H54 (cell line): ENCODE measurements at regions not wholly inside any gene's neighbourhood (a gene's known extent, or its start where the extent isn't known, plus 50 kb on each side); places are given as distances from the start of the nearest gene placed in this dataset.
"Not testable (repeated sequence)": the region's sequence is repeated elsewhere in the genome, so short reads cannot be mapped to it uniquely, and the experiment has no call there.

ENCODE experiments used
- DNase-seq: peaks from one replicate; pipeline ENCODE4 v3.0.0; 2011; ENCODE audit warnings: low spot score, mixed read lengths; ENCODE audit not compliant: insufficient read length
- FAIRE-seq: peaks from 3 replicates; lab custom pipeline; 2011; peaks lifted over from hg19 to GRCh38; lab: Jason Lieb, UNC
- POLR2A ChIP-seq: IDR thresholded peaks from 2 replicates; pipeline ENCODE4 v1.6.1; 2011; ENCODE audit warnings: low read depth, mild to moderate bottlenecking, low read length

DNA sequence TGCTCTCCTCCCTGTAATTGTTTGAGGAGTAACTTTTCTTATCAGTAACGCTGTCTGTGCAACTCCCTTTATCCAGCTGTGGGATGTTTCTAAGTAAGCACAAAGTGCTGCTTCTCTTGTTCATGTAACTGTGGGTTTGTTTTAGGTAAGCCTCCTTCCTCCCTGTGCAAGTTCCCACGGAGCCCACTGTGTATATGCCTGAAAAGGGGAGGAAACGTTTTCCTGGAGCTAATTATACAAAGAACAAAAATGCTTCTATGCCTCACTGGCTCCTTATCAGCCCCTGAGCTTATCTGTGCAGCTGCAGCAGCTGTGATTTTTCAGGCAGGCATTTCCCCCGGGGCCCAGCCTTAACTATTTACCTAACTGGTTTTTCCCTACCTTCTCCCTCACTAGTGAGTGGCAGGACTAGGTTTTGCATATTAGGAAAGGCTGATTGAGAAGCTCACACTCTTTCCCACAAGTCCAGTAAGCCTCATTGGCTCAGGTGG is 593.4 kb upstream of the GHITM start:
- TF ChIP-seq POLR2A: no peak
- DNase-seq (no peak), FAIRE-seq (no peak)

DNA sequence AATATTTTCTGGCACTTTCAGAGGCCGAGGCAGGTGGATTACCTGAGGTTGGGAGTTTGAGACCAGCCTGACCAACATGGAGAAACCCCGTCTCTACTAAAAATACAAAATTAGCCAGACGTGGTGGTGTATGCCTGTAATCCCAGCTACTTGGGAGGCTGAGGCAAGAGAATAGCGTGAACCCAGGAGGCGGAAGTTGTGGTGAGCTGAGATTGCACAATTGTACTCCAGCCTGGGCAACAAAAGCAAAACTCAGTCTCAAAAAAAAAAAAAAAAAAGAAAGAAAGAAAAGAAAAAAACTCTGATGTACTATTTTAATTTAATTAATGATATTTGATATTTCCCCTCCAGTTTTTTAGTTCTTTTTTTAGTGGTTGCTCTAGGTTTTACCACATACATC is 588.1 kb upstream of the GHITM start:
- DNase-seq, FAIRE-seq: not testable (repeated sequence)

DNA sequence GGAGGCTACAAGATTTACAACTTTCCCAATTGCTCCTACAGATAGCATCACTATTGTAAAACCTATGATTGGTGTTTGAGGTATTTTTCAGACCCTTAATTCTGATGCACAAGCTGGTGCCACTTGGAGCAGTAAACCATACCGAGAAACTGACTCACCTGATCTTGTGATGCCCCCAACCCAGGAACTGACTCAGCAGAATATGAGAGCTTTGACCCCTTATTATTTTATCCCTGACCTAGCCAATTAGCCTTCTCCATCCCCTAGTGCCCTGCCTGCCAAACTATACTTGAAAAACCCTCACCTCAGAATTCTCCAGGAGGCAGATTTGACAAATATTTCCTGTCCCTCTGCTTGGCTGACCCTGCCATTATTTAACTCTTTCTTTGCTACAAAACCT is 585.9 kb upstream of the GHITM start:
- no peak for TF ChIP-seq POLR2A
- DNase-seq (no peak), FAIRE-seq (no peak)

DNA sequence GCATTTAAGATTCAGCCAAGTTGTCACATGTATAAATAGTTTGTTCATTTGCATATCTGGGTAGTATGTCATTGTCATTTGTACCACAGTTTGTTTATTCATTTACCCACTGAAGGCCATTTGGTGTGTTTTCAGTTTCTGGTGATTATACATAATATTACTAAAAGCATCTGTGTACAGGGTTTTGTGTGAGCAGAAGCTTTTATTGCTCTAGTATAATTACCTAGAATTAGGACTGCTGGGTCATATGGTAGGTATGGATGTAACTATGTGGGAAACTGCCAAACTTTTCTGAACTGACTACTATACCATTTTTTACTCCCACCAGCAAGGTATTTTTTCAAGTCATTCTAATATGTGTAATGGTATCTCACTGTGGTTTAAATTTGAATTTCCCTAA is 584.0 kb upstream of the GHITM start:
- FAIRE-seq (no peak), DNase-seq (no peak)
- TF ChIP-seq POLR2A: no peak

DNA sequence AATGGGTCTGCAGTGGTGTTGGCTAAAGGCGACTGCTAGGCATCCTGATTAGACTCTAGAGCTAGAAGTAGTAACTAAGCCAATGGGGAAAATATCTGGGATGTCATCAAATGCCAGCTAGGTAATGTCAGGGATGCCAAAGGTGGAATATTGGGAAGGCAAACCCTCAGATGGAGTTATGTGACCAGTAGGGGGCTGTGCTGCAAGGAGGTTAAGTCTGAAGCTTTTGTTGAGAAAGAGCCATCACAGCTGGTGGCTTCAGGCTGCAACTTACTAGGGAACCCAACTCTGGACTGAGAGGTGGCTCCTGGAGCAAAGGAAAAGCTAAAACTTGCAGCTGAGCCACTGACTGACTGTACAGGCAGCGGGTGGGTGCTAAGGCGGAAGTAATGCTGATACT is 576.9 kb upstream of the GHITM start:
- no peak for TF ChIP-seq POLR2A

DNA sequence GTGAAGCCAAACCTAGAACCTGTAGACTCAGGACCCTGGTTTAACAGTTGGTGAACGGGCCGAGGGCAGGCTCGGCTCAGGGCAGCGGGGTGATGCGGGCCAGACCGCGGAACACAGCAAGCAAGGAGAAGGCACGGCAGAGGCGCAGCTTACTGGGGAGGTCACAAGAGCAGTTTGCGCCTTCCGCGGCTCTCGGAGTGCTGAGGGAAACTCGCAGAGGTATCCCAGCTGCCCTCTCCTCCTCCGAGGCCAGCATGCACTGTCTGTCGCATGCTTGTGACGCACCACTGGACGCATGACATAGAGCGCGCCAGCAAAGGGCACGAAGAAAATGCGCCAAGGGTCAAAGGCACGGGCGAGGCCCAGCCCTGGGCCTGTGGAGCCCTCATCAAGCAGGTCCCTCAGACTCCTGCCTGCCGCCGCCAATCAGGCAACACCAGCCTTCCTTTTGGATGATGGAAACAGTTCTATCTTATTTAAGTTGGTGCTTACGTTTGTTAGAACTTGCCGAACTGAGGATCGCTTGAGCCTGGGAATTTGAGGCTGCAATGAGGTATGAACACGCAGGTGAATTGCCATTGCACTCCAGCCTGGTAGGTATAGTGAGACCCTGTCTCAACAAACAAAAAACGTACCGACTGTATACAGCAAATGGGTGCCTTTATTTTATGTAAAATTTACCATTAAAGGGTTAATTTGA is 574.3 kb upstream of the GHITM start:
- DNase-seq: no peak
- TF ChIP-seq POLR2A: no peak
- FAIRE-seq: no peak

More for the DNA sequence above, 576.9 kb upstream of the GHITM start:
- DNase-seq (no peak), FAIRE-seq (no peak)

DNA sequence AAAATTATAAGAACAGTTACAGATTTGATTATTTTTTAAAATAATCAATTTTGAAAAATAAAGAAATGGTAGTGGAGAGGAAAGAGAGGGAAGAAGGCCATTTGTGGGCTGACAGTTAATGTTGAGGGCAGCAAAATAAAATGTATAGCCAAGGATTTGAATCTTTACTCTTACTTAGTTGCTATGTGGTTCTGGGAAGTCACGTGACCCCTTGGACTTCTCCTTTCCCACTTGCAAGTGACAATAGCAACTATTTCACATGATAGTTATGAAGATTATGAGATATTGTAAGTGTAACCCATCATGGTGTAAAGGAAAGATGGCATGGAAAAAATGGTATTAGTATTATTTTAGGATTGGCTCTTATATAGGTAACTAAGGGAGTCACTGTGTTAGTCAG is 567.3 kb upstream of the GHITM start:
- FAIRE-seq (no peak), DNase-seq (no peak)
- TF ChIP-seq POLR2A: no peak

DNA sequence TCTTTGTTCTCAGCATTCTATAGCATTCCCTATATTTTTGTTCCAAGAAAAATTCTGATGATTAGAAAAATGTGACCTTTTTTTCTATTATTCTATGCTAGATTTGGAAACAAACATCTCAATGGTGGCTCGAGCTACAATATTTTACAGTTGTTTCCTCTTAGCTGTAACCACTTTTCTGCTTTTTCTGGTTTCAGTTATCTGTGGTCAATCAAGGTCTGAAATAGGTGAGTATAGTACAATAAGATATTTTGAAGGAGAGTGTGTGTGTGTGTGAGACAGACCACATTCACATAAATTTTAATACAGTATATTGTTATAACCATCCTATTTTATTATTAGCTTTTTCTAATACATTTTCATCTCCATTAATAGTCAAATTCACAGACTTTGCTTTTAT is 564.5 kb upstream of the GHITM start:
- DNase-seq (no peak), FAIRE-seq (no peak)
- TF ChIP-seq POLR2A: no peak

DNA sequence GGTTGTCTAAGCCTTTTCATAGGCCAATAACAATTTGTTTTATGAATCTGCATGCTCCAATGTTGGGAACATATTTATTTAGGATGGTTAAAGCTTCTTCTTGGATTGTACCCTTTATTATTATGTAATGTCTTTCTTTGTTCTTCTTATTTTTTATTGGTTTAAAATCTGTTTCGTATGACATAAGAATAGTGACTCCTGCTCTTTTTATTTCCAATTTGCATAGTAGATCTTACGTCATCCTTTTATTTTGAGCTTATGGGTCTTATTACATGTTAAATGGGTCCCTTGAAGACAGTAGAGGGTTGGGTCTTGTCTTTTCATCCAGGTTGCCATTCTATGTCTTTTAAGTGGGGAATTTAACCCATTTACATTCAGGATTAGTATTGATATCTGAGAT is 561.9 kb upstream of the GHITM start:
- DNase-seq (no peak), FAIRE-seq (no peak)
- TF ChIP-seq POLR2A: no peak

DNA sequence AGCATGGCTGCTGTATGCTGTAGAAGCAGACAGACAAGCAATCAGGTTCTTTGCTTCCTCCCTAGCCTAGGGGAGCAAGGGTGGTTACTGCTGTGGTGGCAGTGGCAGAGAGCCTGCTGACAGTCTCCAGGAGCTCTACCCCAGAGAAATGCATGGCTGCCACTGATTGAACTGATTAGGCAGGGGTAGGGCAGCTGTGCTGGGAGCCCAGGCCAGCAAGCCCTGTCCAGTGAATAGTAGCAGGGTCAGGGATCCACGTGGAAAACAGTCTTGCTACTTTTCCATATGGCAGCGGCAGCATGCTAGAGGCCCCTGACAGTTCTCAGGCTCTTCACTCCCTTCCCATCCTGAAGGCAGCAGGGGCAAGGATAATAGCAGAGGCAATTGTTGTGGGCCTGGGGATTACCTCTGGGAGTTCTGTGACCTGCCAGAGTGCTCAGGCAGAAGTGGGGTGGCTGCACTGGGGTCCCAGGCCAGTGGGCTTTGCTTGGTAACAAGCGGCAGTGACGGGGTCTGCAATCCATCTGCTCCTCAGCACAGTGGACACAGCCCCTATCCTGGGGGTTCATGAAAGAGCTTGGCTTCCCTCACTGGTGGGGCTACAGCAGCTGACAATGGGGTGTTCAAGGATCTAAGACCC is 558.8 kb upstream of the GHITM start:
- TF ChIP-seq POLR2A: no peak
- no peak for FAIRE-seq
- no peak for DNase-seq

DNA sequence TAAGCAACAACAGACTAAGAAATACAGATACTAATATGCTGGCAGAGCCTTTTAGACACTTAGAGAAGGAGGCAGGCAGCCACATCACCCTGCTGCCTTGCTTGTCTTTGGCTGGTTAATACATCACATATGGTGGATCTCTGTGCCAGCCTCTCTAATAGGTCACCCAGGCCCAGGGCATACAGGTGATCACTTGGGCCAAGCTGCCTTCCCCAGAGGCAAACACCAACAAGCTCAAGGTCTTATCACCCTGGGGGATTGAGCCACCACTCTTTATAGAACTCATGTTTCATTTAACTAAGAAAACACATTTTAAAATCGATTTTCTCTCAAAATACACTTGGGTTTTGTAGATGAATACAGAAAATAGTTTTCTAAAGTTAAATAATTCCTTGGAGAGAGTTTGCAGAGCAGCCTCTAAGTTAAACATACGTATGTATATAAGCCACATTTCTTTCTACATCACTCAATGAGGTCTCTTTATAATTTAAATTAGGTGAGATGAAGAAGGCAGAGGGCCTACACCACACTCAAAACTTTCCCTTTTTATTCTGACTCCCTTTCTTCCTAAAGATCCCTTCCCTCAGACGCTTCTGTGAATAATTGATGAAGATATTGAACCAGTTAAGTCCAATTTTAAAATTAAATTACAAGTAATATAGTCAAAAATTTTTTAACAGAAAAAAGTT is 556.8 kb upstream of the GHITM start:
- no peak for TF ChIP-seq POLR2A
- DNase-seq (no peak), FAIRE-seq (no peak)

DNA sequence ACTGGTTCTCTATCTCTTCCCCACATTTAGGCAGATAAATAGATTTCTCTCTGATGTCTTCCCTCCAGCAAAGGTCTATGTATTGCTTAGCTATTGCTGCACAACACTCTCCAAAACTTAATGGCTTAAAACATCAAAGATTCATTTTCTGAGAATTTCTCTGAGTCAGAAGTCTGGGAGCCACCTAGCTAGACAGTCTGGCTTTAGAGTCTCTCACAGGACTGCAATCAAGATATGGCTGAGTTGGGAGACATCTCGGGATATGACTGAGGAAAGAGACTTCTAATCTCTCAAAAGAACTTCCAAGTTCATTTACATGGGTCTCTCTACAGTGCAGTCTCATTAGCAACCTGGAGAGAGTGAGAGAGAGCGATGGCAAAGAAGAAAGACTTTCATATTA is 553.6 kb upstream of the GHITM start:
- FAIRE-seq (no peak), DNase-seq (no peak)

DNA sequence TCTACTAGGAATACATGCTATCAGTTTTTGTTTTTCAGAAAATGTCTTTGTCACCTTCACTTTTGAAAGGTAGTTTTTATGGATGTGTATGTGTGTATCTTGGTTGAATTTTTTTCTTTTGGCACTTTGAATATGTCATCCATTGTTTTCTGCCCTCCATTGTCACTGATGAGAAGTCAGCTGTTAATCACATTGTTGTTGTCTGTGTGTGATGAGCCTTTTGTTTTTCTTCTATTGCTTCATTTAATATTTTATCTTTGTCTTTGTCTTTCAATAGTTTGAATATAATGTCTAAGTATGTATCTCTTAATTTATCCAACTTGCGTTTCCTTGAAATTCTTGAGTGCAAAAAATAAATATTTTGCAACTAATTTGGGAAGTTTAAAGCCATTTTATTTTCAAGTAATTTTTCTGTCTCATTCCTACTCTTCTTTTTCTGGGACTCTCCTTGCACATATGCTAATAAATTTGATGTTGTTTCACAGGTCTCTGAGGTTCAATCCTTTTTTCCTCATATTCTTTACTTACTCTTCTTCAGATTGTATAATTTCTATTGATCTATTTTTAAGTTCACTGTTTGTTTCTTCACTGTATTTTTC is 546.9 kb upstream of the GHITM start:
- no peak for TF ChIP-seq POLR2A
- DNase-seq: no peak

More for the DNA sequence above, 553.6 kb upstream of the GHITM start:
- no peak for TF ChIP-seq POLR2A

DNA sequence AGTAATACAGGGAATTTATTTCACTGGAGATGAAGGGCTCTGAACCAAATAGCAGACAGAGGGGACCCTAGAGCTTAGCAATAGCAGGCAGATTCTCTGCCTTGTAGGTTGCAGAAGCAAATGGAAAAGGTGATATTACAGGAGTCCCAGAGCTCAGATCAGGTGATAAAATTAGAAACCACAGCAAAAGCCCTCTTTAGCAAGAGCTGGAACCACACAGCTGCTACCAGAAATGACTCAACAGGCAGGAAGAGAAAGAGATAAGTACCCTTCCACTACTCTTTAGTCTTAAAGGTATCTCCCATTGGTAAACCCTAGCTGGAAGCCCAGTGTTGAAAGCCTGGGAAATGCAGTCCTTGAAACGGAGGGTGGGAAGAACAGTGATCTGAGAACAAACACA is 535.6 kb upstream of the GHITM start:
- no peak for TF ChIP-seq POLR2A
- no peak for DNase-seq
- no peak for FAIRE-seq

More for the DNA sequence above, 546.9 kb upstream of the GHITM start:
- FAIRE-seq: no peak
